ENCODE measurements at regions not wholly inside any gene's neighbourhood (a gene's known extent, or its start where the extent isn't known, plus 50 kb on each side); places are given as distances from the start of the nearest gene placed in this dataset.
A peak's percentile ranks its signal among the peaks of the same experiment; 100 is the strongest.

GRCh38 chr6:150651808-150652470 is 52.3 kb downstream of the PLEKHG1 start:
- no peak for DNase-seq

GRCh38 chr6:150652848-150653613 is 53.3 kb downstream of the PLEKHG1 start:
- DNase-seq: no peak

GRCh38 chr6:150654608-150655007 is 54.9 kb downstream of the PLEKHG1 start:
- DNase-seq: no peak

- DNase-seq: no peak
Measured at GRCh38 chr6:150656156-150656555, 56.5 kb downstream of the PLEKHG1 start.

- DNase-seq: no peak
Measured at GRCh38 chr6:150658421-150658820, 58.7 kb downstream of the PLEKHG1 start.

- DNase-seq: no peak
Measured at GRCh38 chr6:150659046-150659763, 59.5 kb downstream of the PLEKHG1 start.

GRCh38 chr6:150661216-150662007 is 61.7 kb downstream of the PLEKHG1 start:
- DNase-seq: no peak

- no peak for DNase-seq
Measured at GRCh38 chr6:150662814-150663213, 63.1 kb downstream of the PLEKHG1 start.

- DNase-seq: no peak
Measured at GRCh38 chr6:150664091-150664490, 64.4 kb downstream of the PLEKHG1 start.

GRCh38 chr6:150666071-150666470 is 66.4 kb downstream of the PLEKHG1 start:
- no peak for DNase-seq

- DNase-seq: no peak
Measured at GRCh38 chr6:150667359-150667758, 67.7 kb downstream of the PLEKHG1 start.

- DNase-seq: peak in 1 of 5 donors; percentile 18
Measured at GRCh38 chr6:150667977-150668716, 68.5 kb downstream of the PLEKHG1 start.

GRCh38 chr6:150668900-150669302 is 69.2 kb downstream of the PLEKHG1 start:
- DNase-seq: no peak

GRCh38 chr6:150670311-150670710 is 70.6 kb downstream of the PLEKHG1 start:
- DNase-seq: no peak

GRCh38 chr6:150672800-150673199 is 73.1 kb downstream of the PLEKHG1 start:
- DNase-seq: no peak

- no peak for DNase-seq
Measured at GRCh38 chr6:150673720-150674346, 74.1 kb downstream of the PLEKHG1 start.

GRCh38 chr6:150676344-150676743 is 76.7 kb downstream of the PLEKHG1 start:
- no peak for DNase-seq

- no peak for DNase-seq
Measured at GRCh38 chr6:150676772-150677171, 77.1 kb downstream of the PLEKHG1 start.

- DNase-seq: no peak
Measured at GRCh38 chr6:150680510-150680909, 80.8 kb downstream of the PLEKHG1 start.

GRCh38 chr6:150681578-150682395 is 82.1 kb downstream of the PLEKHG1 start:
- no peak for DNase-seq

GRCh38 chr6:150683320-150683719 is 83.6 kb downstream of the PLEKHG1 start:
- DNase-seq: no peak

All from T-helper 1 cell (primary cell).